Endothelial cell of umbilical vein (primary cell): ENCODE measurements at regions not wholly inside any gene's neighbourhood (a gene's known extent, or its start where the extent isn't known, plus 50 kb on each side); places are given as distances from the start of the nearest gene placed in this dataset.

Experiments used
- BruUV-seq: library from RNA; stranded (reverse); fragments of 400-500 nt; replicated peaks from 2 replicates; lab custom pipeline; 2021; lab: Mats Ljungman, UMichigan
- CTCF ChIA-PET: fragments of 300-600, 350-600 bp; sonication (Branson Sonifier 250); formaldehyde crosslinking; loops from one replicate; lab custom pipeline; 2021; ENCODE audit warnings: antibody characterized with exemption, inconsistent platforms; lab: Charles Lee
- POLR2A ChIA-PET: fragments of 300-600, 350-600 bp; sonication (Branson Sonifier 250); formaldehyde crosslinking; loops from one replicate; lab custom pipeline; 2021; ENCODE audit warnings: antibody characterized with exemption, inconsistent platforms; lab: Charles Lee
- DNase-seq: peaks from one replicate; pipeline ENCODE4 v3.0.0-alpha.2; 2011; ENCODE audit warnings: low read depth, low spot score
- FAIRE-seq: peaks from 2 replicates; lab custom pipeline; 2011; peaks lifted over from hg19 to GRCh38; lab: Jason Lieb, UNC
- H2AFZ ChIP-seq: 2 replicates; pipeline ENCODE4 v1.6.0; 2012; ENCODE audit warnings: low read depth, low read length, control low read depth, inconsistent platforms
- H3K27ac ChIP-seq: 2 replicates; pipeline ENCODE4 v1.5.1; 2011; ENCODE audit warnings: low read depth, mild to moderate bottlenecking, control low read depth, low read length, moderate library complexity; ENCODE audit not compliant: insufficient read depth
- H3K27me3 ChIP-seq, 2 experiments: 2 replicates each; pipeline versions ENCODE4 v1.6.0 to v1.6.1; 2011; ENCODE audit warnings: low read length in 2 of 2, mixed read lengths in 1 of 2; ENCODE audit not compliant: control insufficient read depth in 2 of 2, insufficient read depth in 2 of 2
- H3K36me3 ChIP-seq, 2 experiments: 2 replicates in 1 of 2; 3 replicates in 1 of 2; pipeline ENCODE4 v1.5.1; 2011; ENCODE audit warnings: low read length in 2 of 2, mild to moderate bottlenecking in 1 of 2, moderate library complexity in 1 of 2; ENCODE audit not compliant: control insufficient read depth in 2 of 2, insufficient read depth in 2 of 2; ENCODE audit errors: extremely low read depth in 1 of 2
- H3K4me1 ChIP-seq: 3 replicates; pipeline ENCODE4 v1.5.1; 2011; ENCODE audit warnings: mild to moderate bottlenecking, low read length; ENCODE audit not compliant: control insufficient read depth, insufficient read depth; ENCODE audit errors: extremely low read depth
- H3K4me2 ChIP-seq: 2 replicates; pipeline ENCODE4 v1.6.1; 2011; ENCODE audit warnings: low read length, control low read depth, mixed read lengths; ENCODE audit not compliant: insufficient read depth
- H3K4me3 ChIP-seq, 3 experiments: fragments of 200-600 bp in 1 of 3; sonication (generic), shearing (Covaris generic) in 1 of 3; replicated peaks in 1 of 3; 2 replicates each; pipeline ENCODE4 v1.5.1; 2011 to 2016; ENCODE audit warnings: control low read depth in 3 of 3, low read length in 3 of 3, mild to moderate bottlenecking in 2 of 3, inconsistent platforms in 1 of 3, low read depth in 1 of 3, moderate library complexity in 1 of 3; ENCODE audit not compliant: insufficient read depth in 1 of 3
- H3K79me2 ChIP-seq: 2 replicates; pipeline ENCODE4 v1.6.0; 2012; ENCODE audit warnings: low read length, inconsistent platforms; ENCODE audit not compliant: control insufficient read depth, insufficient read depth
- H3K9ac ChIP-seq: replicated peaks from 2 replicates; pipeline ENCODE3; 2011; ENCODE audit warnings: low read length, control low read depth; ENCODE audit not compliant: insufficient read depth; ENCODE audit errors: extremely low read depth
- H3K9me1 ChIP-seq: replicated peaks from 3 replicates; pipeline ENCODE4 v1.6.0; 2011; ENCODE audit warnings: mild to moderate bottlenecking, low read length; ENCODE audit not compliant: control insufficient read depth, insufficient read depth; ENCODE audit errors: extremely low read depth
- H3K9me3 ChIP-seq: replicated peaks from 2 replicates; pipeline ENCODE4 v1.5.1; 2012; ENCODE audit warnings: low read length, inconsistent platforms; ENCODE audit not compliant: control insufficient read depth, insufficient read depth
- H4K20me1 ChIP-seq: replicated peaks from 2 replicates; pipeline ENCODE3; 2011; ENCODE audit warnings: mild to moderate bottlenecking, low read length; ENCODE audit not compliant: control insufficient read depth, insufficient read depth; ENCODE audit errors: extremely low read depth
- EZH2 ChIP-seq: IDR thresholded peaks from 2 replicates; pipeline ENCODE4 v1.6.1; 2012; ENCODE audit warnings: borderline replicate concordance, low read depth, mild to moderate bottlenecking, moderate library complexity, low read length, inconsistent platforms; ENCODE audit not compliant: severe bottlenecking
- FOS ChIP-seq: IDR thresholded peaks from 2 replicates; pipeline ENCODE4 v1.6.1; 2011; ENCODE audit warnings: mild to moderate bottlenecking, low read length, moderate library complexity, borderline replicate concordance; ENCODE audit not compliant: insufficient read depth
- GATA2 ChIP-seq: IDR thresholded peaks from 2 replicates; pipeline ENCODE4 v1.7.0; 2011; ENCODE audit warnings: low read depth, mild to moderate bottlenecking, moderate library complexity, mixed read lengths, low read length; ENCODE audit not compliant: insufficient read length, insufficient read depth
- JUN ChIP-seq: IDR thresholded peaks from 2 replicates; pipeline ENCODE4 v1.6.1; 2011; ENCODE audit warnings: borderline replicate concordance, low read depth; ENCODE audit not compliant: insufficient read length, insufficient read depth
- MYC ChIP-seq: IDR thresholded peaks from one replicate; pipeline ENCODE4 v1.6.1; 2011; ENCODE audit warnings: mild to moderate bottlenecking, low read depth, low read length
- POLR2A ChIP-seq: IDR thresholded peaks from 2 replicates; pipeline ENCODE4 v1.6.1; 2012; ENCODE audit warnings: low read depth, mild to moderate bottlenecking, control low read depth, low read length
- dilution Hi-C: fragments of 300-500 bp; cut with MboI; formaldehyde crosslinking; loops from one replicate; pipeline ENCODE4 v1.15.0; 2019; ENCODE audit warnings: low sequenced_read_pairs; ENCODE audit not compliant: extremely low pct_ligation_motif_present
- intact Hi-C: fragments of 100-400 bp; cut with micrococcal nuclease; formaldehyde crosslinking; loops from one replicate; pipeline ENCODE4 v1.10.0; 2022
- TF ChIP-seq, protein P1 (sequence below): IDR thresholded peaks from 2 replicates; pipeline ENCODE4 v1.6.1; 2011; ENCODE audit not compliant: insufficient read depth, insufficient read length
- TF ChIP-seq, protein P2 (sequence below), 2 donors: IDR thresholded peaks; 1 replicate in 1 of 2; 2 replicates in 1 of 2; pipeline ENCODE4 v1.5.1; 2011; ENCODE audit warnings: low read length in 2 of 2, mild to moderate bottlenecking in 2 of 2, moderate library complexity in 2 of 2, control low read depth in 1 of 2, inconsistent platforms in 1 of 2, low read depth in 1 of 2; ENCODE audit not compliant: insufficient read depth in 1 of 2; ENCODE audit errors: extremely low read depth in 1 of 2

DNA sequence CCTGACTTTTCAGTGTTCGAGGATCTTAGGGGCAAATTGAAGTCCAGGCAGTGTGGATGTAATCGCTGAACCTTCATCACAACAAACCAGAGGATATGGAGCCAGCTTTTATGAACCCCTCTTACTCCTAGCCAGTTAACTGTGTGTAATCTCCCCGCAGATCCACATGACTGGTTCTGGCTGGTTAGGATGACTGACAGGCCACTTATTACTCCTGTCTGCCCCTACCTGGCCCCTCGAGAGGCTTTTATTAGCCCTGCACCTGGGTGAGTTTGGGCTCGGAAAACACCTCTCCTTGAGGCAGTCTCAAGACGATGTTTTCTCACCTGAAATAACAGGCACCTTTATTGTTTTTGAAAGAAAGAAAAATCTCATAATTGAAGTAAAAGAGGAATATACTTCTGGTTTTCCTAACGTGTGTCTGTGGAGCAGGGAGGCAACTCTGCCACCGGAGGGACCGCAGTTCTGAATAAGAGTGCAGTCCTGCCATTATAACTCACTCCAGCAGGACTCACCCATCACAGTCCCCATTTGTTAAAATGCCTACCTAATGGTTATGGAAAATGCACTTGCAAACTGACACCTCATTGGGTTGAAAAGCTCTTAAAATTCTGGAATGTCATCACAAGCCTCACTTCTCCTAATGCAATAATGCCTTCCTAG is 291.9 kb upstream of the N4BP1 start:
- BruUV-seq, result no TSS peak
- no peak overlapping the region for H2AFZ ChIP-seq
- peaks cover 8% of the 10 kb centered on the region for H3K9me3 ChIP-seq
- ChIA-PET CTCF (no interaction called here), POLR2A (no interaction called here)
- intact Hi-C loops, result no loop called here
- no peaks in the 10 kb centered on the region for H3K79me2 ChIP-seq
- no peaks in the 10 kb centered on the region for H3K27me3 ChIP-seq
- TF ChIP-seq, protein P1, sequence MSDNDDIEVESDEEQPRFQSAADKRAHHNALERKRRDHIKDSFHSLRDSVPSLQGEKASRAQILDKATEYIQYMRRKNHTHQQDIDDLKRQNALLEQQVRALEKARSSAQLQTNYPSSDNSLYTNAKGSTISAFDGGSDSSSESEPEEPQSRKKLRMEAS, result no peak
- TF ChIP-seq FOS (no peak), POLR2A (no peak), GATA2 (no peak), MYC (no peak), EZH2 (no peak)
- no peak overlapping the region for H3K4me2 ChIP-seq
- H3K36me3 ChIP-seq, result no peaks in the 10 kb centered on the region
- H3K4me3 ChIP-seq, result no peak overlapping the region
- FAIRE-seq, result no peak
- no peaks in the 10 kb centered on the region for H3K9me1 ChIP-seq
- no peaks in the 10 kb centered on the region for H4K20me1 ChIP-seq
- H3K9ac ChIP-seq, result no peak overlapping the region
- dilution Hi-C loops, result no loop called here
- no peak overlapping the region for H3K27ac ChIP-seq
- H3K4me1 ChIP-seq, result no peaks in the 10 kb centered on the region
- no peak for DNase-seq

DNA sequence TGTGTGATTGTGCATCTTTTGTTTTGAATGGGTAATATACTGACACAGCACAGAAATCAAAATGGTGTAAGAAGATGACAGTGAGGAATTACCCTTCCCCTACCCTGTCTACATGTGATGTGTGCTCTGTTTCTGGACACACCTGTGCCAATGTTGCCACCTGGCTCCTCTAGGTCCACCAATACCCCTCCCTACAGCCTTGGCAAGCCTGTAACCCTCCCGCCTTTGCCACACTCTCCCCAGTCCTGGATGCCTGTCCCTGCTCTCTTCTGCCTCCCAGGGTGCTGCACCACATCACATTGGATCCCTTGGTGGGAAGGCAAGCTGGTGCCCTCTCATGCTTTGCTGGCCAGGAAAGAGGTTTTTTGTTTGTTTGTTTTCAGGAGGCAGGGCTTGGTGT is 289.5 kb upstream of the N4BP1 start:
- no TSS peak for BruUV-seq
- Histone ChIP-seq H3K4me1 (no peaks in the 10 kb centered on the region), H3K4me2 (no peak overlapping the region), H3K4me3 (no peak overlapping the region), H3K79me2 (no peaks in the 10 kb centered on the region), H3K9me3 (peaks cover 10% of the 10 kb centered on the region), H2AFZ (no peak overlapping the region), H3K27ac (no peak overlapping the region), H3K27me3 (no peaks in the 10 kb centered on the region), H3K36me3 (no peaks in the 10 kb centered on the region), H4K20me1 (no peaks in the 10 kb centered on the region), H3K9me1 (no peaks in the 10 kb centered on the region), H3K9ac (no peak overlapping the region)
- FAIRE-seq (no peak), DNase-seq (no peak)
- intact Hi-C loops (no loop called here), dilution Hi-C loops (no loop called here)
- CTCF ChIA-PET, result no interaction called here
- POLR2A ChIA-PET, result no interaction called here
- TF ChIP-seq MYC (no peak), JUN (no peak), FOS (no peak)
- TF ChIP-seq, protein P2, sequence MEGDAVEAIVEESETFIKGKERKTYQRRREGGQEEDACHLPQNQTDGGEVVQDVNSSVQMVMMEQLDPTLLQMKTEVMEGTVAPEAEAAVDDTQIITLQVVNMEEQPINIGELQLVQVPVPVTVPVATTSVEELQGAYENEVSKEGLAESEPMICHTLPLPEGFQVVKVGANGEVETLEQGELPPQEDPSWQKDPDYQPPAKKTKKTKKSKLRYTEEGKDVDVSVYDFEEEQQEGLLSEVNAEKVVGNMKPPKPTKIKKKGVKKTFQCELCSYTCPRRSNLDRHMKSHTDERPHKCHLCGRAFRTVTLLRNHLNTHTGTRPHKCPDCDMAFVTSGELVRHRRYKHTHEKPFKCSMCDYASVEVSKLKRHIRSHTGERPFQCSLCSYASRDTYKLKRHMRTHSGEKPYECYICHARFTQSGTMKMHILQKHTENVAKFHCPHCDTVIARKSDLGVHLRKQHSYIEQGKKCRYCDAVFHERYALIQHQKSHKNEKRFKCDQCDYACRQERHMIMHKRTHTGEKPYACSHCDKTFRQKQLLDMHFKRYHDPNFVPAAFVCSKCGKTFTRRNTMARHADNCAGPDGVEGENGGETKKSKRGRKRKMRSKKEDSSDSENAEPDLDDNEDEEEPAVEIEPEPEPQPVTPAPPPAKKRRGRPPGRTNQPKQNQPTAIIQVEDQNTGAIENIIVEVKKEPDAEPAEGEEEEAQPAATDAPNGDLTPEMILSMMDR (IDR thresholded peaks at IDR 0.05; ENCODE audit: extremely low read depth in 1 of 2, insufficient read depth in 1 of 2, low read depth in 1 of 2, low read length in 2 of 2), result no peak
